GM18858 (cell line): ENCODE measurements at regions not wholly inside any gene's neighbourhood (a gene's known extent, or its start where the extent isn't known, plus 50 kb on each side); places are given as distances from the start of the nearest gene placed in this dataset.
A peak's percentile ranks its signal among the peaks of the same experiment; 100 is the strongest.

Experiments used
- ATAC-seq: cut with Tn5 transposase; IDR thresholded peaks from one replicate; pipeline ENCODE4 v1.9.1; 2021; ENCODE audit not compliant: unreplicated experiment

DNA sequence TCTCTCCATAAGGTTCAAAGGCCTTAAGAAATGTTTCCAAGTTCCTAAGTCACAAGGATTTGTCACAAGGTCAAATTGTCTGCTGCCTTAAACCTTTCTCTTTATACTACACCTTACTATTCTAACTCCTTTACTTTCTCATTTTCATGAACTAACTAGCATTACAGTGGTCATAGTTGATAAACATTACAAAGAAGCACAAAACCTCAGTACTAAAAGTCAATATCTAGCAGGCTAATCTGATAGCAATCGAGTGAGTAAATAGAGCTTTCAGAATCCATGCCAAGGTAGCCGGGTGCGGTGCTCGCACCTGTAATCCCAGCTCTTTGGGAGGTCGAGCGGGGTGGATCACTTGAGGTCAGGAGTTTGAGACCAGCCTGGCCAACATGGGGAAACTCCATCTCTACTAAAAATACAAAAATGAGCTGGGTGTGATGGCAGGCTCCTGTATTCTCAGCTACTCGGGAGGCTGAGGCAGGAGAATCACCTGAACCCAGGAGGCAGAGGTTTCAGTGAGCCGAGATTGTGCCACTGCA, 510.0 kb downstream of the GBA3 start:
- ATAC-seq, result no peak

DNA sequence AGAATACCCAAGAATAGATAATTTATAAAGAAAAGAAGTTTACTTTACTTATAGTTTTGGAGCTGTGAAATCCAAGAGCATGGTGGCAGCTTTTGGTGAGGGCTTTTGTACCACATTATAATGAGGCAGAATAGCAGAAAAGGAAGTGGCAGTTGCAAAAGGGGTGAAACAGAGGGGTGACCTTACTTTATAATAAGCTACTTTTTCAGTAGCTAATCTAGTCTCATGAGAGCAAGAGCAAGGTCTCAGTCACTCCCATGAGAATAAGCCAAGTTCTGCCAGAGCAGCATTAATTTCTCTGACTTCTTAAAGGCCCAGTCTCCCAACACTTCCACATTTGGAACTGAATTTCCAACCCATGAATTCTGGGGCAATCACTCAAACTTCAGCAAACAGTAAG, 502.0 kb downstream of the GBA3 start:
- no peak for ATAC-seq

DNA sequence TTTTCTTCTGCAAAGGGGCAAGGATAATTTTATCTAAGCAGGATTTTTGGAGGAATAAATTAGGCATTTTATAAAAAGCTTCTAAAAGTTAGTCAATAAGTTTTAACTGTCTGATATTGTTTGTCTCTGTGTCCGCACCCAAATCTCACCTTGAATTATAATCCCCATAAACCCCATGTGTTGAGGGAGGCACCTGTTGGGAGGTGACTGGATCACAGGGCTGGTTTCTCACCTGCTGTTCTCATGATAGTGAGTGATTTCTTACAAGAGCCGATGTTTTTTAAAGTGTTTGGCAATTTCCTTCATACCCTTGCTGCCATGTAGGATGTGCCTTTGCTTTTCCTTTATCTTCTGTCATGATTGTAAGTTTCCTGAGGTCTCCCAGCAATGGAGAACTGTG, 481.4 kb downstream of the GBA3 start:
- ATAC-seq, result no peak

DNA sequence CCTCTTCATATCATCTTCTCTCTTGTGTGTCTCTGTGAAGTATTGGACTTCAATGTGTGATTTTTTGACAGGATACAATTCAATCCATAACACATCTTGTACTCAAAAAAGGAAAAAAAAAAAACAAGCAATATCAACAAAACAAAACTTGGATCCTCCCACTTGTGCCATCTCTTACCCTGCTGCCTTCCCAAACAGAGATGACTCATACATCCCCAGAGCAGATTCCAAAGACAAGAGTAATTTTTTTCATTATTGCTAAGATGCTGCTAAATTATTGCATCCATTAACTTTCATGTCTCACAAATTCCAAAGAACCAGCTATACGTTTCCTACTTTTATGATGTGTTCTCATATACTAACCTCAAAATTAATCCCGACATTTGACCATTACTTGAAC, 479.2 kb downstream of the GBA3 start:
- no peak for ATAC-seq

DNA sequence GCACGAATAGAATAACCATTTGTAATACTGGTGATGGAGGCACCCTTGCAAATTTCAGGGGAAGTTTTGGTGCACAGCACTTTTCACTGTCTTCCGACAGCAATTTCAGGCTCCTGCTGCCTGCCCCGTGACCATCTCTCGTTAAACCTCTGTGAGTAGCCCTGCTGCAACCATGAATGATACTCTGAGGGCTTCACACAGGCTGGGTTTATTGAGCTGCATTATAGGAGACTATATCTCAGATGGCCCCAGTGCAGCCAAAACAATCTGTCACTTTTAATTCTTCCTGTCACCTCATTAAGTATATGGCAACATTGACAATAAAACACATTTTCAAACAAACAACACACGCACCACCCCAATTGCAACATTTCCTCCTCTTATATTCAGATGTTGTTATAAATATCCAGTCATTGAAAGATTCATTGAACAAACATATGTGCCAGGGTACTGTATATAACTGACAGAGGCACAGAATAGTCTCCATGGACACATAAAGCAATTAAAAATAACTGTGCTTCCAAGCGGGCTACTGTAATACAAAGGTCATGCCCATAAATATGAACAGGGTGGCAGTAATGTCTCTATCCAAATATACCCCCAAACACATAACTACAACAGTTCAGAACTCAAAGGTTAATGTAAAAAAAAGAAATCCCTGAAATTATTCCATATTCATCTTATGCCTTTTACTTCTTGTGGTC, 477.0 kb downstream of the GBA3 start:
- ATAC-seq, result no peak

DNA sequence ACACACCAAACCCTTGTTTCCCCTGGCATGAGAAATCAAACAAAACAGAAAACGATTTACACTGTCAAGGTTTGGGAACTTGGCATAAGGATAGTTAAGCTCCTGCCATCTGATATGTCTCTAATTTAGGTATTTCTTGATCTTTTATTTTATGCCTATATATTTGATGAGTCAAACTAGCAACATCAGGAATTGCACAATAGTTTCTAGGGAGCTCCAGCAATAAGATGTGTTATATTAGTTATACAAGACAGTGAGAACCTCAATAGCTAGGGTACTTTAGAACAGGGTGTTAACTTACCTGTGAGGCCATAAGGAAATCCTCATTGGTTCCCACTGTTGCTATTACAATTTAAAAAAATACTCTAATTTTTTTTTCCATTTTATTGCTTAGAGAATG, 474.2 kb downstream of the GBA3 start:
- ATAC-seq, result no peak

DNA sequence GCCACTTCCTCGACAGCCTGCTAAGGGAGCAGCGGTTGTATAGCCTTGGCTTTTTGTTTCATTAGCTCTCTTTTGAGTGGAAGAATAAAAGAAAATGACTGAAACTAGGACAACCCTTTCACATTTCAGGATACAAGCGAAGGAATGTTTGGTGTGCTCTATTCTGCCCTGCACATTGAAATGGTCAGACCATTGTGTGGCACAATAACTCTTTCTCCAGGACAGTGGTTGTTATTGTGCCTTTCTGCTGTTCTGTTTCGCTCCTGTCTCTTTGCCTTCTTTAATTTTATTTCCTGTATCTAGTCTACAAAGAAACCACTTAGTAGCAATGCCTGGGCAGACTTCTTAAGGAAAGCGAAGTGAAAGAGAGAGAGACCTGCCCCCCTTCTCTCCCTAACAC, 473.7 kb downstream of the GBA3 start:
- ATAC-seq, result no peak

DNA sequence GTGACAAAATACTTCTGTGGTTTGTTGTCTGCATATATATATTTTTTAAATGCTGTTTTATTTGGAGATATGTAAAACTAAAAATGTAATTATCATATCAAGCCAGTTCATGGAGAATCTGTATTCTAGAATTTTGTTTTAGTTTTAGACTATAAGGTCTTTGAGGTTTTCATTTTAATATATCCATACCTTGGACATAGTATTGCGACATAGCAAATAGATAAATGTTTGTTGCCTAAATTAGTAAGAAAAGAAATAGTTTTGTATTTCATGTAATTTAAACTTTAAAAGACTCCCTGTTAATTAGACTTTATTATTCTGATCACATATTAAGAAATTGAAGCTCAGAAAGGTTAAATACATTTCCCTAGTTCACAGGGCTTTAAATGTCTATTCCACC, 472.9 kb downstream of the GBA3 start:
- no peak for ATAC-seq

DNA sequence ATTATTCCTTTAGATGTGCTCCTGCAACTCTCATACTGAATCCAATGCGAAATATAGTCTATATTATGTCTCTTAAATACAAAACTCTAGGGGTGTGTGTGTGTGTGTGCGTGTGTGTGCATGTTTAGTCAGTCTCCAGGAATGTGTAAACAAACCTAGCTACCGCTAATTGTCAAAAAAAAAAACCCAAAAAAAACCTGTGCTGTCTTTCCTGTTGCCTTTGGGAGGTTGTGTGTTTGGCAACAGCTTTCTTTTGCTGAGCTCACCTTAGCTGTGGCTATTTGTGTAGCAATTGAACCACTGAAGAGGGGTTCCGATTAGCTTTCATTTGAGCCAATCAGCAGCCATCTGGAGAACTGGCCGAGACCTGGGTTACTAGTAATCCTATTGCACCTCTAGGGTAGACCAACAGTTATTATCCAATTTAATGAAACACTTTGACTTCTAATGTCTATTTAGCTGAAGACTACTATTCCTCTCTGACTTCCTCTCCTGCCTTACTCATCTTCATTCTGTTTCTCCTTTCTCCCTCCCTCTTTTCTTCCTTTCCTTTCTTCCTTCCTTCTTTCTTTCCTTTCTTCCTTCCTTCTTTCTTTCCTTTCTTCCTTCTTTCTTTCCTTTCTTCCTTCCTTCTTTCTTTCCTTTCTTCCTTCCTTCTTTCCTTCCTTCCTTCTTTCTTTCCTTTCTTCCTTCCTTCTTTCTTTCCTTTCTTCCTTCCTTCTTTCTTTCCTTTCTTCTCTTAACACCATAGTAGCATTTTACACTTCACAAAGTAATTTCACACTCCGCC, 471.1 kb downstream of the GBA3 start:
- ATAC-seq, result no peak

DNA sequence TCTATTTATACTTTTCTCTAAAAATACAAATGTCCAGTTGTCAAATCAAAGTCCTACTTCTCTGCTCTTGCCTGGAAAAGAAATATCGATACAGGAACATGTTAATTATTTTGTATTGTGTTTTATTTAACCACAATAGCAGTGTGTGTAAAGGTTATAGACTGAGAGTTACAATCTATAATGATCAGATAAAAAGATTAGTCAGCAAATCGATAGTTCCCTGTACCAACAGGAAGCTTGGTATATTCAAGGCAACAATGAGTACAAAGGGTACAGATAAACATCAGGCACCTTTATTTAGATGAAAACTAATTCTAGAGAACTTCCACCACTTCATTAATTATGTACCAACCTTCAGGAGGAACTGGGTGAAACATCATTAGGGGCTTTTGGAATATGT, 469.5 kb downstream of the GBA3 start:
- no peak for ATAC-seq

DNA sequence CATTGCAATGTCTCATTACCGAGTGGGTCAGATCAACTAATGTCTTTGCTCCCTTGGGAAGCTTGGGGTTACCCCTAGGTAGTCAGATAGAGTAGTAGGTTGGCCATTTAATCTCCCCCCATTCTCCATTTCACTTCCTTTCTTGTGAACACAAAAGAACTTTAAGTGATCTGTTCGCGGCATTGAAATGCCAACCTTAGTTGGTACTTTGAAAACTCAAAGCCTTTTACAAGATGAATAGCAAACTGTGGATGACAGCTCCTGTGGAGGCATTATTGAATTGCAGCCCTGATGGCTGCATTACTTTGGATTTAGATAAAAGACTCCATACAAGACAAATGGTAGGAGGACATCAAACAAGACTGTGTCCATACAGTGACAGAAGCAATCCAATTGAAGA, 469.1 kb downstream of the GBA3 start:
- no peak for ATAC-seq

DNA sequence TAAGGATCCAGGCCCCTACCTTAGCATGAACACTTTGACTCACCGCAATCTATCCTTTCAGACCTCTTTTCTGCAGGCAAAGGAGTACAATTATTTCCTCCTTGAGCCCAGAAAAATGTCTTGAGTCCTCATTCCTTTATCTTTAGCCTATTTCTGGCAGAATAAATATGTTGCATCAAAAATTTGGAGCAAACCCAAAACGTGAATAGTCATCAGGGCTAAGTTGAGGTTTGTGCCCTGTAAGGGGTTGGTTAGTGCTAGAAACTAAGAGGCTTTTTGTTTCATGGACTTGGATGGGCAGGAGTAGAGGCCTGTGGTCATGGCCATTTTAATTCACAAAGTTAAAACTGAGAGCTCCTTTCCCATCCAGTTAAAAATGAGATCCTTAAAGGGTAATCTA, 460.3 kb downstream of the GBA3 start:
- no peak for ATAC-seq

DNA sequence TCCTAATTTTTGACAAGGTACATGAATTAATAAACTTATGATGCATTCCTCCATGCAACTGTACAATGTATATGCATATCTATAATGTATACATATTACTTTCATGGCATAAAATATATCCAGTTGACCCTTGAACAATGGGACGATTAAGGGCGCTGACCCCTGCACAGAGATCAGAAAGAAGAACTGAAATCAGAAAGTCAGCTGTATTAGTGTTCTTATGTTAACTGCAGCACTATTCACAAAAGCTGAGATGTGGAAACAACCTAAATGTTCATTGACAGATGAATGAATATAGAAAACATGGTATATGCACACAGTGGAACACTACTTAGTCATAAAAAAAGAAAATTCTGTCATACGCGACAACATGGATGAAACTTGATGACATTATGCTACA, 457.1 kb downstream of the GBA3 start:
- ATAC-seq, result no peak

DNA sequence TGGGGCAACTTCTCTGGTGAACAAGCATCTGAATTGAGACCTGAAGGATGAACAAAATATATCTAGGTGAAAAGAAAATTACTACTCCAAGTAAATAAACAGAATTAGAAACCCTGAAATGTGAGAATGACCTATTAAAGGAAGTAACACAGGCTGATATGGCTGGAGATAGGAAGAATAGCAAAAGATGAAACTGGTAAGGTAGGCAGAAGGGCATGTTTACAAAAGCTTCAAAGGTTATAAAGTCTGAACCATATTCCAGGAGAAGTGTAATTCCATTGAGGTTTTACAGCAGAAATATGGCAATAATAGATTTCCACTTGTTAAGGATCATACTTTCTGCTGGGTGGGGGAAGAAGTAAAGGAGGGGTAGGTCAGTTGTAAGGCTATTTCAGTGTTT, 452.0 kb downstream of the GBA3 start:
- ATAC-seq, result no peak

DNA sequence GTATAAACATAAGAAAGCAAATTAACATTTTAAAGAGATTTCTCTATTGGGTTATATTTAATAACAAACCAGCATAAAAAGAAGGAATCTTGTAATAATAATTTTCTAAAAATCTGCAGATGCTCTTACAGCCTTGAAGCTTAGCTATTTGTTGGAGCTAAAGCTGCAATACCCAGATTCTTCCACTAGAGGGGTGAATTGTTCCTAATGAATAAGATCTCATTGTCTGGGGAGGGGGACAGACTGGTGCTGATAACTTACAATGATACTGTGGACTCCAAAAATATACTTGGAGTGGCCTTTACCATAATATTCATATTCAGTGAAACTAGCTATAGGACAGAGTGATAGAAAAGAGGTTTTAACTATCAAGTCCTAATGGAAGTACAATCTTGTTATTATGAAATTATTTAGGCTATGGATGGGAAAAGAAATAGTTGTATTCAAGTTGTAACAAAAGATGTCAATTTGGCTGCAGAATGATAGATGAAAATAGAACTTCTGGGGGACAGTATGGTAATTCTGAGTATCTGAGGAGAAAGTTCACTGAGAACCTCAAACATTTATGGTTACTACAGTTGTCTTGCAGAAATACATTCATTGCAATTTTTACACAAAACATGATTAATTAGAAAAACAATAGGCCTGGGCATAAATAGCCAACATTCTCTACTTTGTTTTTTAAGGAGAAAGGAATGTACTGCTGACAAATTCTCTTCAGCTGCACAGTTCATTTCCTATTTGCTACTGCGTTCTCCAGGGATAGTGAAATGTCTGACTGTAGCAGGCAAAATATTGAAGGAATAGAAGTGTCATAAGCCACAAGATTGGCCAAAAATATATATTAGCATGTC, 443.3 kb downstream of the GBA3 start:
- ATAC-seq, result peak; percentile 75

DNA sequence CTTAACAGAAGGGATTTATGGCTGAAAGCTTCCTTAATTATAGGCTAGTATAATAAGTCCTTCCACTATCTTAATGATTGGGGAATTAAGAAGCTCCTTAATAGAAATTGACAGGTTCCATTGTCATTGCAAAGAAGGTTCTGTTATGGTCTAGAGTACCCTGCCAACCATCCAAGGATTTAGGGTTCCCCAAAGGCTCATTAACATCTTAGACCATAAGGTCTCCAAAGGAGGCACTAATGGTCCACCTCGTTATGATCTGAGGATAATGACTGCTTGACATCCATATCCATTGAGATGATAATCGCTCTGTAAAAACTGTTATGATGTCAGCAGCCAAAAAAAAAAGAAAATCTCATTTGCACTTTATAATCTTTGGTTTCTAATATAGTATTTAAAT, 441.6 kb downstream of the GBA3 start:
- no peak for ATAC-seq

DNA sequence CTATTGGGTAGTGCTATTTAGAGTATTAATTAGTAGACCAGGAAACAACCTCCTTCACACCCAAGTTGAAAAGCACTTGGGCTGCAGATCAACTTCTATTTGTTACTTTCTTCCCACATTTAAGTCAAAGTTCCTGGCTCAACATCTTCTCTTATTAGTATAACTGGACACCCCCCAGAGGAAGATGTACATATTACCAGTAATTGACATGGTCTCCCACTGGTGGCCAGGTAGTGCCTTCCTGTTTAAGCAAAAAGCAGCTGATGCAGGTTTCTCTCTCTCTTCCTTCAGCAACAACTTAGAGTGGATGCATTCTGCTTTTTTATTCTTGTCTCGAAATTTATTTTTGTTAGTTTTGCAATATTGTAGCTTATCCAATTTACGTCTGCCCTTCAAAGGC, 438.1 kb downstream of the GBA3 start:
- no peak for ATAC-seq

DNA sequence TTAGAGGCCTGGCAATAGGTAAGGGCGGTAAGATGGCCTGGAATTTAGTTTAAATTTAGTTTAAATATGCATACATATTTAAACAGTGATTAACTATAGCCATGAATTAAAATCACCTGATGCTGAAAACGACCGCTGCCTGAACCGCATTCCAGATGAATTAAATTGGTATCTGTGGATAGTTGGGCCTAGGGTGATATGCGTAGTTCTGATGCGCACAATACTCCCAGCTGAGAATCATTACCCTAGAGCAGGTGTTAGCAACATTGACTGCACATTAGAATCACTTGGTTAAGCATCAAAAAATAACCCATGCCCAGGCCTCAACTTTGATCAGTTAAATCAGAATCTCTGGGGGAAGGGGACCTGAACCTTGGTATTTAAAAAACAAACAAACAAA, 432.4 kb downstream of the GBA3 start:
- no peak for ATAC-seq

DNA sequence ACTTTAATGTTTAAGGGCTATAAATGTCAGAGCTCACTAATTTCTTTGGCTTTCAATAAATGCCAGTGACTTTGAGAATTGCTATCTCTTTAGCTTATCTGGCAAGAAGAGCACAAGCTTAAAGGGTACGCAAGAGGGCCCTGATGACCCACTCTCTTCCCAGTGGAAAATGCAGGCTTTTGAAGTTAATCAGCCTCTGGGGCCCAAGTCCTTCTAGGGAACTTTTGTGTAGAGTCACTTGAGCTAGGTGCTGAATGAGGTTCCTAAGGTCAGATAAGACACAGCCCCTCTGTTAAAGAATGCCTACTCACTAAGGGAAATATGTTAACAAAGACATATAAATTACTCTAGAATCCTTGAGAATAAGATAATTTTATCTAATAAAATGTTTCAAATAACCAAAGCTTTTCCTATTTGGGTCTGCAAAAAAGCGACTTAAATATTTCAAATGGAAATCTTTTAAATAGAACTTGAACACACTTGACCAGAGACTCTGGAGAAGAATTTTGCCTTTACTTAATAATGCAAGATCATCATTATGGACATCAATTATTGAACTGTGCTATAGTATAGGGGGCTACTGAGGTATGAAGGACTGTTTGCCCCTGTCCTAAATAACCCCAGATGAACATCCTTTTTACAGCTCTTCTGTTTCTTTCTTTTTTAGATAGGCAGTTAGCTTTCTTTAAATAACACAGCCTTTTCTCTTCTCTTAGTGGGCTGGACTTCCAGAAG, 430.1 kb downstream of the GBA3 start:
- no peak for ATAC-seq

DNA sequence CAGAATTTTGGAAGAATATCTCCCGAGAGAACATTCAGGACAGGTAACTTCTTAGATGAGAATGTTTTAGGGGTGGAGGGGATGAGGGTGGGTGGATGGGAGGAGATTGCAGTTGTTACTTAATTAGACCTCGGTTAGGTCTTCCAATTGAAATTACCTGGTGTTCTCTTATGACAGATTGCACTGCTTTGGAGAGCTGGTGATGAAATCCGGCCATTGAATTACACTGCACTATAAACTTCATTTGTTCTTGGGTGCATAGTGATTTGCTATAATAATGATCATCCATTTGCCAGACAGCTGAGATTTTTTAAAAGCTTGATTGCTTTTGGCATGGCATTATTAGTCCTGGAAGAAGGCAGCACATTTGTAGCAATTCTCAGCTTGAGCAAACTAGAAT, 427.6 kb downstream of the GBA3 start:
- ATAC-seq, result no peak

DNA sequence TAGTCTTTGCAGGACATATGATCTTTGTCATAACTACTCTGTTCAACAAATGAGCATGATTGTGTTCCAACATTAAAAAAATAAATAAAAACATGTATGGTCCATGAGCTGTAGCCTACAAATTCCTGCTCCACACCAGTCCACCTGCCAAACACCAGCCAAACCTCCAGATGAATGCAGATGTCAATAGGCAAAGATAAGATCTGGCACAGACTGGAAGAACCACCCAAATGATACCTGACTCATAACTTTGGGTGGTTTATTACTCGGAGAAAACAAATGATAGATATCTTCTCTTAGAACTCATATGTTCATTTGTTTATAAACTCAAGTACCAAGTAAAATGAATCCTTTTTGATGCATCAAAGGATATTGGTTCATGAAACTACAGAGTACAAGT, 425.1 kb downstream of the GBA3 start:
- no peak for ATAC-seq
